ENCODE measurements at regions not wholly inside any gene's neighbourhood (a gene's known extent, or its start where the extent isn't known, plus 50 kb on each side); places are given as distances from the start of the nearest gene placed in this dataset.
"Not testable (repeated sequence)": the region's sequence is repeated elsewhere in the genome, so short reads cannot be mapped to it uniquely, and the experiment has no call there.

GRCh38 chr3:87549208-87549607 is 272.8 kb upstream of the POU1F1 start:
- H3K36me3 Mint-ChIP-seq (ENCODE audit: low read depth): no peaks in the 10 kb centered on the region
- no peak overlapping the region for H3K27ac Mint-ChIP-seq
- H3K4me3 Mint-ChIP-seq: no peak overlapping the region
- H3K4me1 Mint-ChIP-seq (ENCODE audit: low read depth): no peaks in the 10 kb centered on the region
- no peak for DNase-seq (ENCODE audit: low spot score)
- H3K9me3 Mint-ChIP-seq: no peaks in the 10 kb centered on the region
- H3K27me3 Mint-ChIP-seq (ENCODE audit: low read depth): no peaks in the 10 kb centered on the region

DNA sequence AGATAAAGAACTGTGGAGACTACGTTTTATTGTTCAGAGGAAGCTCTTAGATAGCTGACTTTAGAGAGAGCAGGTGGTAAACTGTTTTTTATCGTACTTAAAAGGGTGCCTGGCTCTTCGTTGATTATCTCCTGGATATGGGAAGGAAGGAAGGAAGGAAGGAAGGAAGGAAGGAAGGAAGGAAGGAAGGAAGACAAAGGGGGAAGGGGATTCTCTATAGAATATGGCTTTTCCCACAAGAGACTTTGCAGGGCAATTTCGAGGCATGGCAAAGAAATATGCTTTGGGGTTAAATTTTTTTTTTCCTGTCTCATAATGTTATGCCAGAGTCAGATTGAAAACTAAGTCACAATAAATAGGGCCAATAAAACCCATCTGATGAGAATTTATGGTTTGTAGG is 271.9 kb upstream of the POU1F1 start:
- no peaks in the 10 kb centered on the region for H3K36me3 Mint-ChIP-seq (ENCODE audit: low read depth)
- H3K9me3 Mint-ChIP-seq: no peaks in the 10 kb centered on the region
- H3K4me1 Mint-ChIP-seq (ENCODE audit: low read depth): no peaks in the 10 kb centered on the region
- no peaks in the 10 kb centered on the region for H3K27me3 Mint-ChIP-seq (ENCODE audit: low read depth)
- H3K27ac Mint-ChIP-seq: no peak overlapping the region
- no peak overlapping the region for H3K4me3 Mint-ChIP-seq
- DNase-seq (ENCODE audit: low spot score): no peak

- no peaks in the 10 kb centered on the region for H3K9me3 Mint-ChIP-seq
- no peaks in the 10 kb centered on the region for H3K27me3 Mint-ChIP-seq (ENCODE audit: low read depth)
- DNase-seq (ENCODE audit: low spot score): no peak
- no peak overlapping the region for H3K4me3 Mint-ChIP-seq
- H3K27ac Mint-ChIP-seq: no peak overlapping the region
- no peaks in the 10 kb centered on the region for H3K4me1 Mint-ChIP-seq (ENCODE audit: low read depth)
- no peaks in the 10 kb centered on the region for H3K36me3 Mint-ChIP-seq (ENCODE audit: low read depth)
Measured at GRCh38 chr3:87546216-87546615, 269.8 kb upstream of the POU1F1 start.

GRCh38 chr3:87543408-87543807 is 267.0 kb upstream of the POU1F1 start:
- not testable (repeated sequence) for DNase-seq (ENCODE audit: low spot score); H3K27me3 Mint-ChIP-seq (ENCODE audit: low read depth); H3K27ac Mint-ChIP-seq; H3K4me3 Mint-ChIP-seq; H3K36me3 Mint-ChIP-seq (ENCODE audit: low read depth); H3K4me1 Mint-ChIP-seq (ENCODE audit: low read depth); H3K9me3 Mint-ChIP-seq

- no peak for DNase-seq (ENCODE audit: low spot score)
- Mint-ChIP-seq H3K4me1 (ENCODE audit: low read depth) (no peaks in the 10 kb centered on the region), H3K36me3 (ENCODE audit: low read depth) (no peaks in the 10 kb centered on the region), H3K9me3 (no peaks in the 10 kb centered on the region), H3K27me3 (ENCODE audit: low read depth) (no peaks in the 10 kb centered on the region), H3K27ac (no peak overlapping the region), H3K4me3 (no peak overlapping the region)
Measured at GRCh38 chr3:87541723-87542122, 265.3 kb upstream of the POU1F1 start.

DNA sequence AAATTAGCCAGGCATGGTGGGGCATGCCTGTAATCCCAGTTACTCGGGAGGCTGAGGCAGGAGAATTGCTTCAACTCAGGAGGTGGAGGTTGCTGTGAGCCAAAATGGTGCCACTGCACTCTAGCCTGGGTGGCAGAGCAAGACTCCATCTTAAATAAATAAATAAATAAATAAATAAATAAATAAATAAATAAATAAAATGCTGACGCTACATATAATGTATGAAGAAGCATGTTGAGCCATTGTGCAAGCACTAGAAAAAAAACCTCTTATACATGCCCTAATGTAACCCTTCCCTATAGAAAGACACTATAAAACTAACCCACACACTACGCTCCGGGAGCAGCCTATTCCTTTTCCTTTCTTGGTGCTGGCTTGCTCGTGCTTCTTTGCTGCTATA is 262.3 kb upstream of the POU1F1 start:
- not testable (repeated sequence) for H3K9me3 Mint-ChIP-seq; H3K4me1 Mint-ChIP-seq (ENCODE audit: low read depth); DNase-seq (ENCODE audit: low spot score); H3K27ac Mint-ChIP-seq; H3K36me3 Mint-ChIP-seq (ENCODE audit: low read depth); H3K4me3 Mint-ChIP-seq; H3K27me3 Mint-ChIP-seq (ENCODE audit: low read depth)

DNA sequence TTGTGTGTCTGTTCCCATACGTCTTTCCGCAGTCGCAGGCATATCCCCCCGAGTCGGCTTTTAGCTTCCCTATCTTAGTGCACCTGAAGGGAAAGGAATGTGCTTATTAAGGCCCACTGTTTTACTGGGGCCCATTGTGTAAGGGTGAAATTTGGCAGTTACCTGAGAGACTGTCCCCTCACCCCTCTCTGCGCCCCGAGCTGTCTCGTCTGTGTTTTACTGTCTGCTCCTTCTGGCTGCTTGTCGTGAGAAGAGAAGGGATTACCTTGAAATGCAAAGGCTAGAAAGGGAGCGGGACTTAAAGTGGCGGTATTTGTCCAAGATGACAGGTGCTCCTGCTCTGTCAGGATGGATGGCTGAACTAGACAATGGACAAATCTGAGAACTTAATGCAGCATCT is 233.0 kb upstream of the POU1F1 start:
- no peak for DNase-seq (ENCODE audit: low spot score)
- Mint-ChIP-seq H3K27me3 (ENCODE audit: low read depth) (no peaks in the 10 kb centered on the region), H3K9me3 (no peaks in the 10 kb centered on the region), H3K4me1 (ENCODE audit: low read depth) (no peaks in the 10 kb centered on the region), H3K36me3 (ENCODE audit: low read depth) (no peaks in the 10 kb centered on the region), H3K27ac (no peak overlapping the region), H3K4me3 (no peak overlapping the region)

DNA sequence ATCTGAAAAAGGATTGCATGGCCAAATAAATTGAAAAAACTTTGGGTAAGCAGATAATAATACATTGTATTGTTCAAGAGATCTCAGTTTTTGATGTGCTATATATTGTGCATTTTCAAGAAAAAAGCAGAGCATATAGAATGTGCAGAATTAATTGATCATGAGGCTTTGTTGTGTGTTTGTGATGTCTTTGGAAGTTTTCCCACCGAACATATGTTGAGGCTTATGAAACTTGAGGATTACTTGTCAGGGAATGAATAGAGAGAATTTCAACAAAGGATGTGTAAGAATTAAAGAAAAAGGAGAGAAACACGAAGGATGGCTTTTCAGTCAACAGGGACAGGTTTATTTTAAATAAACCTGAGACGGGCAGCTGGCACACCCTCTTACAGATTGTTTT is 232.5 kb upstream of the POU1F1 start:
- Mint-ChIP-seq H3K27me3 (ENCODE audit: low read depth) (no peaks in the 10 kb centered on the region), H3K27ac (no peak overlapping the region), H3K4me1 (ENCODE audit: low read depth) (no peaks in the 10 kb centered on the region), H3K36me3 (ENCODE audit: low read depth) (no peaks in the 10 kb centered on the region), H3K9me3 (no peaks in the 10 kb centered on the region), H3K4me3 (no peak overlapping the region)
- DNase-seq (ENCODE audit: low spot score): no peak

GRCh38 chr3:87507753-87508152 is 231.4 kb upstream of the POU1F1 start:
- no peaks in the 10 kb centered on the region for H3K27me3 Mint-ChIP-seq (ENCODE audit: low read depth)
- H3K4me3 Mint-ChIP-seq: no peak overlapping the region
- no peak overlapping the region for H3K27ac Mint-ChIP-seq
- H3K4me1 Mint-ChIP-seq (ENCODE audit: low read depth): no peaks in the 10 kb centered on the region
- H3K36me3 Mint-ChIP-seq (ENCODE audit: low read depth): no peaks in the 10 kb centered on the region
- no peaks in the 10 kb centered on the region for H3K9me3 Mint-ChIP-seq
- DNase-seq (ENCODE audit: low spot score): no peak

GRCh38 chr3:87503900-87504498 is 227.6 kb upstream of the POU1F1 start:
- Mint-ChIP-seq H3K4me3 (no peak overlapping the region), H3K27ac (no peak overlapping the region), H3K4me1 (ENCODE audit: low read depth) (no peaks in the 10 kb centered on the region), H3K9me3 (no peaks in the 10 kb centered on the region), H3K27me3 (ENCODE audit: low read depth) (no peaks in the 10 kb centered on the region), H3K36me3 (ENCODE audit: low read depth) (no peaks in the 10 kb centered on the region)
- DNase-seq (ENCODE audit: low spot score): peak; percentile 6

DNA sequence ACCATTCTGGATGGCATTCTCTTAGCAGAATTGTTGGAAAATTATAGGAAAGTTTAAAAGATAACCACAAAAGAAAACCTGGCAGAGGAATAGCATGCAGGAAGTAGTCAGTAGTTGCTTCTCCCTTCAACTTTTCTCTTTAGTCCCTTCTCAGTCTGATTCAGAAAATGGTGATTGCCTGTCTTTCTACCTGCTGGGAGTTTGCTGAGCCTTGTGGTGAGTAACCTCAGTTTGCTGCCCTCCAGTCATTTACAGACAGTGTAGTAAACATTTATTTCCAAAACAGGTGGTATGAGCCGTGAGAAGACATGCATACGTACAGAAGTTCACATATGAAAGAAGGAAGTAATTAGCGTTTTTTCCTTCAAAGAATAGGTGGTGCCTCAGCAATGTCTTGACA is 224.7 kb upstream of the POU1F1 start:
- Mint-ChIP-seq H3K27ac (no peak overlapping the region), H3K4me1 (ENCODE audit: low read depth) (no peaks in the 10 kb centered on the region), H3K36me3 (ENCODE audit: low read depth) (no peaks in the 10 kb centered on the region), H3K27me3 (ENCODE audit: low read depth) (no peaks in the 10 kb centered on the region), H3K4me3 (no peak overlapping the region), H3K9me3 (no peaks in the 10 kb centered on the region)
- no peak for DNase-seq (ENCODE audit: low spot score)

- Mint-ChIP-seq H3K27me3 (ENCODE audit: low read depth) (no peaks in the 10 kb centered on the region), H3K27ac (no peak overlapping the region), H3K9me3 (no peaks in the 10 kb centered on the region), H3K36me3 (ENCODE audit: low read depth) (no peaks in the 10 kb centered on the region), H3K4me3 (no peak overlapping the region), H3K4me1 (ENCODE audit: low read depth) (no peaks in the 10 kb centered on the region)
- DNase-seq (ENCODE audit: low spot score): no peak
Measured at GRCh38 chr3:87498358-87499080, 222.1 kb upstream of the POU1F1 start.

GRCh38 chr3:87495938-87496337 is 219.6 kb upstream of the POU1F1 start:
- H3K27ac Mint-ChIP-seq: no peak overlapping the region
- no peaks in the 10 kb centered on the region for H3K4me1 Mint-ChIP-seq (ENCODE audit: low read depth)
- H3K36me3 Mint-ChIP-seq (ENCODE audit: low read depth): no peaks in the 10 kb centered on the region
- H3K27me3 Mint-ChIP-seq (ENCODE audit: low read depth): no peaks in the 10 kb centered on the region
- H3K9me3 Mint-ChIP-seq: no peaks in the 10 kb centered on the region
- no peak for DNase-seq (ENCODE audit: low spot score)
- no peak overlapping the region for H3K4me3 Mint-ChIP-seq

DNA sequence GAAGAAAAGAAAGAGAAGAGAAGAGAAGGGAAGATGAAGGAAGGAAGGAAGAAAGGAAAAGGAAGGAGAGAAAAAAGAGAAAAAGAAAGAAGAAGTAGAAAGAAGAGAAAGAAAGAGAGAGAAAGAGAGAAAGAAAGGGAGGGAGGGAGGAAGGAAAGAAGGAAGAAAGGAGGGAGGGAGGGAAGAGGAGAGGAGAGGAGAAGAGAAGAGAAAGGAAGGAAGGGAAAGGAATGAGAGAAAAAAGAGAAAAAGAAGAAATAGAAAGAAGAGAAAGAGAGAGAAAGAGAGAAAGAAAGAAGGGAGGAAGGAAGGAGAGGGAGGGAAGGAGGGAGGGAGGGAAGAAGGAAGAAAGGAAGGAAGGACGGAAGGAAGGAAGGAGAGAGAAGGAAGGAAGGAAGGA is 217.9 kb upstream of the POU1F1 start:
- no peaks in the 10 kb centered on the region for H3K9me3 Mint-ChIP-seq
- H3K27ac Mint-ChIP-seq: no peak overlapping the region
- DNase-seq (ENCODE audit: low spot score): no peak
- H3K4me1 Mint-ChIP-seq (ENCODE audit: low read depth): no peaks in the 10 kb centered on the region
- no peaks in the 10 kb centered on the region for H3K36me3 Mint-ChIP-seq (ENCODE audit: low read depth)
- no peaks in the 10 kb centered on the region for H3K27me3 Mint-ChIP-seq (ENCODE audit: low read depth)
- H3K4me3 Mint-ChIP-seq: no peak overlapping the region

- no peak for DNase-seq (ENCODE audit: low spot score)
- Mint-ChIP-seq H3K9me3 (no peaks in the 10 kb centered on the region), H3K27me3 (ENCODE audit: low read depth) (no peaks in the 10 kb centered on the region), H3K4me1 (ENCODE audit: low read depth) (no peaks in the 10 kb centered on the region), H3K27ac (no peak overlapping the region), H3K36me3 (ENCODE audit: low read depth) (no peaks in the 10 kb centered on the region), H3K4me3 (no peak overlapping the region)
Measured at GRCh38 chr3:87491843-87492242, 215.5 kb upstream of the POU1F1 start.
